ENCODE measurements at regions not wholly inside any gene's neighbourhood (a gene's known extent, or its start where the extent isn't known, plus 50 kb on each side); places are given as distances from the start of the nearest gene placed in this dataset.
A peak's percentile ranks its signal among the peaks of the same experiment; 100 is the strongest.
"Not testable (repeated sequence)": the region's sequence is repeated elsewhere in the genome, so short reads cannot be mapped to it uniquely, and the experiment has no call there.

- no peak for DNase-seq (ENCODE audit: low spot score)
Measured at GRCh38 chr4:145295547-145295946, 115.2 kb upstream of the OTUD4 start.

- DNase-seq (ENCODE audit: low spot score): no peak
Measured at GRCh38 chr4:145295122-145295521, 114.7 kb upstream of the OTUD4 start.

- DNase-seq (ENCODE audit: low spot score): no peak
Measured at GRCh38 chr4:145293658-145294057, 113.3 kb upstream of the OTUD4 start.

- DNase-seq (ENCODE audit: low spot score): no peak
Measured at GRCh38 chr4:145290955-145291354, 110.6 kb upstream of the OTUD4 start.

- DNase-seq (ENCODE audit: low spot score): peak; percentile 72
Measured at GRCh38 chr4:145289403-145290076, 109.2 kb upstream of the OTUD4 start.

- DNase-seq (ENCODE audit: low spot score): no peak
Measured at GRCh38 chr4:145287351-145287750, 107.0 kb upstream of the OTUD4 start.

- DNase-seq (ENCODE audit: low spot score): peak; percentile 61
Measured at GRCh38 chr4:145285928-145286327, 105.5 kb upstream of the OTUD4 start.

GRCh38 chr4:145283909-145284308, 103.5 kb upstream of the OTUD4 start:
- DNase-seq (ENCODE audit: low spot score): no peak

- DNase-seq (ENCODE audit: low spot score): no peak
Measured at GRCh38 chr4:145281951-145282350, 101.6 kb upstream of the OTUD4 start.

GRCh38 chr4:145281224-145281623, 100.8 kb upstream of the OTUD4 start:
- no peak for DNase-seq (ENCODE audit: low spot score)

- no peak for DNase-seq (ENCODE audit: low spot score)
Measured at GRCh38 chr4:145280541-145280940, 100.2 kb upstream of the OTUD4 start.

- DNase-seq (ENCODE audit: low spot score): peak; percentile 59
Measured at GRCh38 chr4:145279122-145279960, 99.0 kb upstream of the OTUD4 start.

- DNase-seq (ENCODE audit: low spot score): peak; percentile 10
Measured at GRCh38 chr4:145278341-145279121, 98.1 kb upstream of the OTUD4 start.

- DNase-seq (ENCODE audit: low spot score): no peak
Measured at GRCh38 chr4:145277011-145277410, 96.6 kb upstream of the OTUD4 start.

GRCh38 chr4:145276050-145276449, 95.7 kb upstream of the OTUD4 start:
- no peak for DNase-seq (ENCODE audit: low spot score)

GRCh38 chr4:145271194-145271593, 90.8 kb upstream of the OTUD4 start:
- no peak for DNase-seq (ENCODE audit: low spot score)

GRCh38 chr4:145266881-145267280, 86.5 kb upstream of the OTUD4 start:
- DNase-seq (ENCODE audit: low spot score): no peak

GRCh38 chr4:145260091-145260490, 79.7 kb upstream of the OTUD4 start:
- DNase-seq (ENCODE audit: low spot score): no peak

GRCh38 chr4:145255311-145255710, 74.9 kb upstream of the OTUD4 start:
- not testable (repeated sequence) for DNase-seq (ENCODE audit: low spot score)

GRCh38 chr4:145252190-145252589, 71.8 kb upstream of the OTUD4 start:
- DNase-seq (ENCODE audit: low spot score): no peak

GRCh38 chr4:145251391-145251790, 71.0 kb upstream of the OTUD4 start:
- DNase-seq (ENCODE audit: low spot score): no peak

GRCh38 chr4:145248971-145249370, 68.6 kb upstream of the OTUD4 start:
- no peak for DNase-seq (ENCODE audit: low spot score)

- DNase-seq (ENCODE audit: low spot score): no peak
Measured at GRCh38 chr4:145248502-145248901, 68.1 kb upstream of the OTUD4 start.

Measured in AG08395 (cell line).